Small intestine (tissue), 7 donors: ENCODE measurements at regions not wholly inside any gene's neighbourhood (a gene's known extent, or its start where the extent isn't known, plus 50 kb on each side); places are given as distances from the start of the nearest gene placed in this dataset.
A peak's percentile ranks its signal among the peaks of the same experiment; 100 is the strongest.

Experiments
- DNase-seq, 2 donors: peaks; one replicate each; pipeline versions ENCODE4 v3.0.0 to v3.0.0-alpha.2; 2013
- FAIRE-seq: peaks from 2 replicates; lab custom pipeline; 2012; peaks lifted over from hg19 to GRCh38; lab: Jason Lieb, UNC
- H3K27ac ChIP-seq, 3 donors: one replicate each; pipeline ENCODE4 v1.5.1; 2013; ENCODE audit warnings: low read length in 2 of 3, mild to moderate bottlenecking in 2 of 3, control low read depth in 1 of 3, inconsistent platforms in 1 of 3, low read depth in 1 of 3, moderate library complexity in 1 of 3
- H3K27me3 ChIP-seq, 3 donors: one replicate each; pipeline ENCODE4 v1.6.1; 2013; ENCODE audit warnings: low read length in 3 of 3, inconsistent platforms in 1 of 3; ENCODE audit not compliant: control insufficient read depth in 3 of 3, insufficient read depth in 3 of 3
- H3K36me3 ChIP-seq, 3 donors: one replicate each; pipeline ENCODE4 v1.6.1; 2013; ENCODE audit warnings: low read length in 3 of 3, inconsistent platforms in 1 of 3, low read depth in 1 of 3, mild to moderate bottlenecking in 1 of 3, moderate library complexity in 1 of 3; ENCODE audit not compliant: control insufficient read depth in 3 of 3, insufficient read depth in 2 of 3
- H3K4me1 ChIP-seq, 3 donors: one replicate each; pipeline ENCODE4 v1.6.1; 2013; ENCODE audit warnings: low read length in 2 of 3, inconsistent platforms in 1 of 3, low read depth in 1 of 3, mild to moderate bottlenecking in 1 of 3, moderate library complexity in 1 of 3; ENCODE audit not compliant: control insufficient read depth in 3 of 3, insufficient read depth in 2 of 3
- H3K4me3 ChIP-seq, 3 donors: one replicate each; pipeline ENCODE4 v1.5.1; 2013; ENCODE audit warnings: low read length in 3 of 3, control low read depth in 1 of 3, inconsistent platforms in 1 of 3, low read depth in 1 of 3, mild to moderate bottlenecking in 1 of 3, moderate library complexity in 1 of 3
- H3K9me3 ChIP-seq, 2 donors: one replicate each; pipeline ENCODE4 v1.6.1; 2013; ENCODE audit warnings: low read depth in 1 of 2, low read length in 1 of 2; ENCODE audit not compliant: control insufficient read depth in 2 of 2, insufficient read depth in 1 of 2
- WGBS, 3 donors: extraction: QIAGEN DNeasy Blood & Tissue Kit; methylation state at CpG; one replicate each; pipeline ENCODE4 v1.1.7; 2013; 5-methylcytosine and 5-hydroxymethylcytosine counted together
- donor health status: healthy with polysubstance abuse.
- donor health status: control.
- donor health status: control.
- donor health status: Bipolar disorder and iron deficiency.
- donor health status: healthy.

GRCh38 chr2:82795446-82795845, 1663.6 kb downstream of the SUCLG1 start:
- no peaks in the 10 kb centered on the region for H3K9me3 ChIP-seq
- H3K27ac ChIP-seq: no peak overlapping the region
- no peak for FAIRE-seq
- WGBS, 3 donors: 69 to 85% (median 84%) methylated on average over 3 of the region's 3 CpGs
- H3K4me3 ChIP-seq: no peak overlapping the region
- H3K36me3 ChIP-seq: no peaks in the 10 kb centered on the region
- no peaks in the 10 kb centered on the region for H3K27me3 ChIP-seq
- H3K4me1 ChIP-seq: no peaks in the 10 kb centered on the region
- DNase-seq: no peak

DNA sequence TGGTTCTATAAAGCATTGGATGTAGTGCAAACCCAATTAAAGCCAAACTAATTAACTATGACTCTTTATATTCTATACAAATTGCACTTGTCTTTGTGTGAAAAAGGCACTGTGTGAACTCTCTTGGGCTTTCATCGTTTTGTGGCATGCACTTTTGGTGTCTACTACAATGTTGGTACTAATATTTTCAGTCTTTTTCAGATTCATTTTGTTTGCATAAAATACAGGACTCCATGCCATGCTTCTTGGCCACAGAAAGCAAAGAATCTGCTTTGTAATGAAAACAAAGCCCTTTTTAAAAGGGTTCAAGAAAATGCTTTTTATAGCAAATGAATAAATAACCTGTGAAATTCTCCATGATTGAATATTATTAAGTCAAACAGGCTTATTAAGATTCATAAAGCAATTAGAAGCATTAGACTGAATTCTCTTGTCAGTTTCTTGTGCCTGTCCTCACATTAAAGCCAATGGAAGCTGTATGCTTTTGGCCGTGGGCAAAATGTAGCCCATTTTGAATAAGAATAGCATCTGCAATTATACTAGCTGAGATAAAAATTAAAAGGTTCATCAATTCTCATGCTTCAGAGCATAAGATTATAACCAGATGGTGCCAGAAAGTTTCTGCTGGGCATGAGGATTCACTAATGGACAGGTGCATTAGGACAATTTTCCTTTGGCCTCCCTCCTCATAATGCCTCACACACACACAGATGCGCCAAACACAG, 1665.2 kb downstream of the SUCLG1 start:
- no peak overlapping the region for H3K4me3 ChIP-seq
- no peaks in the 10 kb centered on the region for H3K9me3 ChIP-seq
- DNase-seq (no peak), FAIRE-seq (no peak)
- no peaks in the 10 kb centered on the region for H3K4me1 ChIP-seq
- H3K27ac ChIP-seq: no peak overlapping the region
- 83 to 87% (median 84%) methylated on average over 3 of the region's 3 CpGs for WGBS, 3 donors
- no peaks in the 10 kb centered on the region for H3K36me3 ChIP-seq
- no peaks in the 10 kb centered on the region for H3K27me3 ChIP-seq

DNA sequence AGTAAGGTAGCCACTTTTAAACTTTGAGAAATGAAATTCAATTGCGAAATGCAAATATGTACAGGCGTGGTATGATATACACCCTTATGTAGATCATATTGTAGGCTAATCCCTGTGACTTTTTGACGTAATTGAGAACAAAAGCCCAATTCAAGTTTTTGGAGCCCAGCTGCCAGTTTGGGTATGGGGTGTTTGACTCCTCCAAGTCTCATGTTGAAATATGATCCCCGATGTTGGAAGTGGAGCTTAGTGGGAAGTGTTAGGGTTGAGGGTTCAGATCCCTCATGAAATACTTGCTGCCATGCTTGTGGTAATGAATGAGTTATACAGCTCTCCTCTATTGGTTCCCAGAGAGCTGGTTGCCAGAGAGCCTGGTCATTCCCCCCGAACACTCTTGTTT, 1666.8 kb downstream of the SUCLG1 start:
- DNase-seq (no peak), FAIRE-seq (no peak)
- no peak overlapping the region for H3K27ac ChIP-seq
- no peaks in the 10 kb centered on the region for H3K4me1 ChIP-seq
- H3K9me3 ChIP-seq: no peaks in the 10 kb centered on the region
- 82 to 88% (median 84%) methylated on average over 5 of the region's 5 CpGs for WGBS, 3 donors
- no peak overlapping the region for H3K4me3 ChIP-seq
- H3K36me3 ChIP-seq: no peaks in the 10 kb centered on the region
- no peaks in the 10 kb centered on the region for H3K27me3 ChIP-seq

- no peak for FAIRE-seq
Observed at GRCh38 chr2:82790206-82791021, 1668.7 kb downstream of the SUCLG1 start.

DNA sequence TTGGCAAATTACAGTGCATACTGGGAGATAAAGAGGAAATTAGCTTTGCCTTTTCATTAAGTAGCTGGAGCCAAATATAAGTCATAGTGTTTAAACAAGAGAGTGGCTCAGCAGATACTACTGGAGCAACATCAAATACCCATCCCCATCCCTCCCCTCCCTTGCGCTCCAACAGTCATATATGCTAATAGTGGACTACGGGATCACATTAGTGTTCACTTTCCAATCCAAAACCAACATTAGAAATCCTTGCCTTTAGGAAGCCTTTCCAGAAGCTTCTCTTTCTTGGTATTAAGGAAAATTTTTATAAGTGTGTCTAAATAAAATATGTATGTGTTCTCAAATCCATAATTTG, 1669.3 kb downstream of the SUCLG1 start:
- Histone ChIP-seq H3K4me1 (no peaks in the 10 kb centered on the region), H3K27me3 (no peaks in the 10 kb centered on the region), H3K27ac (no peak overlapping the region), H3K9me3 (no peaks in the 10 kb centered on the region), H3K36me3 (no peaks in the 10 kb centered on the region), H3K4me3 (no peak overlapping the region)
- FAIRE-seq (no peak), DNase-seq (no peak)
- 64 to 77% (median 66%) methylated on average over 2 of the region's 2 CpGs for WGBS, 3 donors

More at GRCh38 chr2:82790206-82791021, 1668.7 kb downstream of the SUCLG1 start:
- Histone ChIP-seq H3K4me1 (no peaks in the 10 kb centered on the region), H3K4me3 (no peak overlapping the region), H3K27me3 (no peaks in the 10 kb centered on the region), H3K27ac (no peak overlapping the region), H3K36me3 (no peaks in the 10 kb centered on the region), H3K9me3 (no peaks in the 10 kb centered on the region)
- WGBS, 3 donors: 55 to 64% (median 57%) methylated on average over 16 of the region's 16 CpGs
- peak; percentile 0 to 3 for DNase-seq

DNA sequence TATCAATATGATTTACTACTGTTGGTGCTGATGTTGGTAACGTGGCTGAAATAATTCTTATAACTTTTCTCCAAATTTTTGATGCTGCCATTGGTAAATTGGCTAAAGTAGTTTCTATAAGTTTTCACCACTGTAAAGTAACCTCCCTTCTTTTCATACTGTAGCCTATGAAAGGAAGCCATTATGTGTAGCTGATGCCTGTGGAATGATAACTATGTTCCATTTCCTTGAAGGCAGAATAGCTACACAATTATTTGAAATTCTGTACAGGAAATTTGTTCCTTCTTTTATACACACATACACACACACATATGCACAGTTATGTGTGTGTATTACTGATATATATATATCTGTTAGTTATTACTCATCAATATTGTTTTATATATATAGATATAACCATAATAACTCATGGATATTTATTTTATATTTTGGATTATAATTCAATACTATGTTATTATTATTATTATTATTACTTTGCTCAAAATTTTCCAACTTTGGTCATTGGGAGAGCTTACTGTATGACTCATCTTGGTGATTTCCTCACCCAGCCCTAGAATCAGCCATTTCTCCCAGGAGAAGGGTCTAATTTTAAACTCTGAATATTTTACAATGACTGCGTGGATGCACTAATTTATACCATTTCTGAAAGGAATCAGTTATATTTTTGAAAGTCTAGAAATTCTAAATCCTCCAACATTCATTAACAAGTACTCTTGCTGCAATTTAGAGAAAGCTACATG, 1677.7 kb downstream of the SUCLG1 start:
- Histone ChIP-seq H3K36me3 (no peaks in the 10 kb centered on the region), H3K4me3 (no peak overlapping the region), H3K4me1 (no peaks in the 10 kb centered on the region), H3K27ac (no peak overlapping the region), H3K9me3 (no peaks in the 10 kb centered on the region), H3K27me3 (no peaks in the 10 kb centered on the region)
- FAIRE-seq (no peak), DNase-seq (no peak)
- whole genome bisulfite sequencing, 3 donors: 63 to 68% (median 67%) methylated on average over 2 of the region's 2 CpGs

DNA sequence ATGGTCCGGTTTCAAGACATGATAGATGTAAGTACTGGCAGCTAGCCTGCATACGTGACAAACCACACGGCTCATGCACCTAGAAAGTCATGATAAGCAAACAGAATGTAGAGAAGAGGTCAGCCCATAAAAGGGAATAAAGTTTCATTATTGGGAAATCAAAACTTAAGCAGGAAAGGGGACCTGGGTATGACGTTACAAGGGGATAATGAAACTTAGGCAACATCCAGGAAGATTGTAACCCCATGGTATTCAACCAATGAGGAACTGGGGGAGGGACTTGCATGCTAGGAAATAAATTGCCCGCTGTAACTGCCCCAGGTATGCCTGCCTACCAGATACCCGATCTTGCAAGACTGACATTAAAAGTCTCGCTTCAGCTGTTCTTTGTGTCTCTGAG, 1679.0 kb downstream of the SUCLG1 start:
- H3K4me3 ChIP-seq: no peak overlapping the region
- no peaks in the 10 kb centered on the region for H3K27me3 ChIP-seq
- 67 to 87% (median 71%) methylated on average over 7 of the region's 7 CpGs for WGBS, 3 donors
- DNase-seq (no peak), FAIRE-seq (no peak)
- H3K36me3 ChIP-seq: no peaks in the 10 kb centered on the region
- no peaks in the 10 kb centered on the region for H3K9me3 ChIP-seq
- H3K4me1 ChIP-seq: no peaks in the 10 kb centered on the region
- H3K27ac ChIP-seq: no peak overlapping the region

GRCh38 chr2:82752396-82752795, 1706.7 kb downstream of the SUCLG1 start:
- Histone ChIP-seq H3K4me3 (no peak overlapping the region), H3K27me3 (no peaks in the 10 kb centered on the region)
- no peak for FAIRE-seq

More at GRCh38 chr2:82752396-82752795, 1706.7 kb downstream of the SUCLG1 start:
- WGBS, 3 donors: 42 to 52% (median 44%) methylated on average over 2 of the region's 2 CpGs
- Histone ChIP-seq H3K36me3 (no peaks in the 10 kb centered on the region), H3K9me3 (peaks cover 0 to 6% of the 10 kb centered on the region in 2 donors), H3K27ac (no peak overlapping the region), H3K4me1 (no peaks in the 10 kb centered on the region)
- no peak for DNase-seq
